Neural cell (in vitro differentiated cells): ENCODE measurements at regions not wholly inside any gene's neighbourhood (a gene's known extent, or its start where the extent isn't known, plus 50 kb on each side); places are given as distances from the start of the nearest gene placed in this dataset.

Source experiments
- H2AFZ ChIP-seq: fragments of 200-600, 300-800 bp; sonication (generic), shearing (Covaris generic); 2 replicates; pipeline ENCODE4 v1.6.0; 2014; ENCODE audit warnings: low read depth, mild to moderate bottlenecking, antibody characterized with exemption, low read length, moderate library complexity
- H3F3A ChIP-seq: fragments of 200-600 bp; shearing (Covaris generic); 2 replicates; pipeline ENCODE4 v1.6.1; 2016; ENCODE audit warnings: mild to moderate bottlenecking, moderate library complexity, mixed read lengths, antibody characterized with exemption, low read length; ENCODE audit not compliant: insufficient read depth, poor library complexity, severe bottlenecking
- H3K27ac ChIP-seq: fragments of 200-600, 300-800 bp; sonication (generic), shearing (Covaris generic); 2 replicates; pipeline ENCODE4 v1.5.1; 2014; ENCODE audit warnings: mild to moderate bottlenecking, low read length, moderate library complexity
- H3K27me3 ChIP-seq: fragments of 300-800, 200-600 bp; sonication (generic), shearing (Covaris generic); 2 replicates; pipeline ENCODE4 v1.6.0; 2014; ENCODE audit warnings: mild to moderate bottlenecking, low read depth, low read length, moderate library complexity; ENCODE audit not compliant: insufficient read depth
- H3K36me3 ChIP-seq: fragments of 300-800, 200-600 bp; sonication (generic), shearing (Covaris generic); 2 replicates; pipeline ENCODE4 v1.5.1; 2014; ENCODE audit warnings: mild to moderate bottlenecking, antibody characterized with exemption, low read length, moderate library complexity; ENCODE audit not compliant: insufficient read depth
- H3K4me2 ChIP-seq: fragments of 300-800, 200-600 bp; sonication (generic), shearing (Covaris generic); 2 replicates; pipeline ENCODE4 v1.6.0; 2014; ENCODE audit warnings: mild to moderate bottlenecking, low read length
- H3K4me3 ChIP-seq: fragments of 300-800, 200-600 bp; sonication (generic), shearing (Covaris generic); 2 replicates; pipeline ENCODE4 v1.5.1; 2014; ENCODE audit warnings: mild to moderate bottlenecking, low read length, moderate library complexity
- H3K79me2 ChIP-seq: fragments of 200-600 bp; shearing (Covaris generic); replicated peaks from 2 replicates; pipeline ENCODE4 v1.6.0; 2014; ENCODE audit warnings: mild to moderate bottlenecking, low read length, moderate library complexity; ENCODE audit not compliant: insufficient read depth
- H3K9ac ChIP-seq: fragments of 300-800, 200-600 bp; sonication (generic), shearing (Covaris generic); 2 replicates; pipeline ENCODE4 v1.6.1; 2016; ENCODE audit warnings: mild to moderate bottlenecking, low read length, mixed read lengths
- H3K9me2 ChIP-seq: fragments of 200-600 bp; shearing (Covaris generic); 2 replicates; pipeline ENCODE4 v1.6.1; 2016; ENCODE audit warnings: mild to moderate bottlenecking, low read length, mixed read lengths; ENCODE audit not compliant: insufficient read depth
- H3K9me3 ChIP-seq: fragments of 200-600, 300-800 bp; sonication (generic), shearing (Covaris generic); 2 replicates; pipeline ENCODE4 v1.6.1; 2016; ENCODE audit warnings: mild to moderate bottlenecking, mixed run types, low read length, moderate library complexity, mixed read lengths
- H4K20me1 ChIP-seq: fragments of 200-600 bp; shearing (Covaris generic); 2 replicates; pipeline ENCODE4 v1.6.1; 2016; ENCODE audit warnings: mild to moderate bottlenecking, mixed run types; ENCODE audit not compliant: insufficient read depth
- EP300 ChIP-seq: fragments of 450-650 bp; conservative IDR thresholded peaks from 2 replicates; pipeline ENCODE4 v1.6.1; 2014; ENCODE audit warnings: antibody characterized with exemption, mild to moderate bottlenecking, moderate library complexity; ENCODE audit not compliant: poor library complexity, severe bottlenecking
- EZH2 ChIP-seq: fragments of 200-600, 300-800 bp; shearing (Covaris generic), sonication (generic); IDR thresholded peaks from 2 replicates; pipeline ENCODE4 v1.6.1; 2014; ENCODE audit warnings: antibody characterized with exemption, low read length, borderline replicate concordance, mild to moderate bottlenecking; ENCODE audit not compliant: insufficient read depth, poor library complexity, severe bottlenecking
- MXI1 ChIP-seq: fragments of 450-650 bp; conservative IDR thresholded peaks from 2 replicates; pipeline ENCODE4 v1.6.1; 2014; ENCODE audit warnings: antibody characterized with exemption, mild to moderate bottlenecking; ENCODE audit not compliant: poor library complexity, severe bottlenecking
- POLR2AphosphoS5 ChIP-seq: IDR thresholded peaks from 2 replicates; pipeline ENCODE4 v1.6.1; 2012
- RAD21 ChIP-seq: fragments of 450-650 bp; conservative IDR thresholded peaks from 2 replicates; pipeline ENCODE4 v1.6.1; 2014; ENCODE audit warnings: antibody characterized with exemption, mild to moderate bottlenecking, moderate library complexity
- REST ChIP-seq: IDR thresholded peaks from 2 replicates; pipeline ENCODE4 v1.6.1; 2012; ENCODE audit warnings: borderline replicate concordance
- SMC3 ChIP-seq: fragments of 450-650 bp; conservative IDR thresholded peaks from 2 replicates; pipeline ENCODE4 v1.6.1; 2014; ENCODE audit warnings: antibody characterized with exemption, mild to moderate bottlenecking, moderate library complexity; ENCODE audit not compliant: poor library complexity
- TAF1 ChIP-seq: IDR thresholded peaks from 2 replicates; pipeline ENCODE4 v1.6.1; 2012; ENCODE audit warnings: low read depth
- TF ChIP-seq, protein P1 (sequence below): fragments of 450-650 bp; IDR thresholded peaks from 2 replicates; pipeline ENCODE4 v1.5.1; 2014; ENCODE audit warnings: antibody characterized with exemption, mild to moderate bottlenecking, moderate library complexity; ENCODE audit not compliant: poor library complexity, severe bottlenecking

DNA sequence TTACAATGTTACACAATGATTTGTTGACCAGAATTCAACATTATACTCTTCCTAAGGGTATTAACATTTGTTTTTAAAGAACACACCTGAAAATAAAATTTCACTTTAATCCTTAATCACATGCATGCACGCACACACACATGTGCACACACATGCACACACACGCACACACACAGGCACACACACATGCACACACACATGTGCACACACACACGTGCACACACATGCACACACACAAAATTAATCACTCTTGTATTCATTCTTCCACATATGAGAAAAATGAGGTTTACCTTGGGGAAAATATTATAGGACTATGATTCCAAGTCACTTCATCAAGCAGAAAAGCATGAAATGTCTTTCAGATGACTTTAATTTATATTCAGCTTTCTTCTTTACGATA is 331.8 kb upstream of the PLD5 start:
- Histone ChIP-seq H3K9me3 (no peaks in the 10 kb centered on the region), H4K20me1 (no peaks in the 10 kb centered on the region), H3K27ac (no peak overlapping the region), H3K9me2 (no peaks in the 10 kb centered on the region), H3K4me2 (no peak overlapping the region), H3K4me3 (no peak overlapping the region), H3K9ac (no peak overlapping the region), H3K79me2 (no peaks in the 10 kb centered on the region), H3F3A (no peaks in the 10 kb centered on the region), H3K36me3 (no peaks in the 10 kb centered on the region), H3K27me3 (no peaks in the 10 kb centered on the region), H2AFZ (no peak overlapping the region)
- TF ChIP-seq REST (no peak), SMC3 (no peak)

DNA sequence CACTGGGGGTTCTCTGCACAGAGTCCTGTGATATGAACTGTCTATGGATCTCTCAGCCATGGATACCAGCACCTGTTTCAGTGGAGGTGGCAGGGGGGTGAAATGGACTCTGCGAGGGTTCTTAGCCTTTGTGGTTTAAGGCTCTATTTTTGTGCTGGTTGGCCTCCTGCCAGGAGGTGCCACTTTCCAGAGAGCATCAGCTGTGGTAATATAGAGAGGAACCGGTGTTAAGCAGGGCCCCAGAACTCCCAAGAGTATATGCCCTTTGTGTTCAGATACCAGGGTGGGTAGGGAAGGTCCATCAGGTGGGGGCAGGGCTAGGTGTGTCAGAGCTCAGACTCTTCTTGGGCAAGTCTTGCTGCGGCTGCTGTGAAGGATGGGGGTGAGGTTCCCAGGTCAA is 330.0 kb upstream of the PLD5 start:
- H4K20me1 ChIP-seq: no peaks in the 10 kb centered on the region
- no peaks in the 10 kb centered on the region for H3F3A ChIP-seq
- H3K9ac ChIP-seq: no peak overlapping the region
- no peaks in the 10 kb centered on the region for H3K36me3 ChIP-seq
- no peak overlapping the region for H2AFZ ChIP-seq
- H3K4me3 ChIP-seq: no peak overlapping the region
- no peaks in the 10 kb centered on the region for H3K9me2 ChIP-seq
- TF ChIP-seq MXI1 (no peak), TAF1 (no peak), REST (no peak), EZH2 (no peak), POLR2AphosphoS5 (no peak), RAD21 (no peak), SMC3 (no peak), EP300 (no peak)
- TF ChIP-seq, protein P1, sequence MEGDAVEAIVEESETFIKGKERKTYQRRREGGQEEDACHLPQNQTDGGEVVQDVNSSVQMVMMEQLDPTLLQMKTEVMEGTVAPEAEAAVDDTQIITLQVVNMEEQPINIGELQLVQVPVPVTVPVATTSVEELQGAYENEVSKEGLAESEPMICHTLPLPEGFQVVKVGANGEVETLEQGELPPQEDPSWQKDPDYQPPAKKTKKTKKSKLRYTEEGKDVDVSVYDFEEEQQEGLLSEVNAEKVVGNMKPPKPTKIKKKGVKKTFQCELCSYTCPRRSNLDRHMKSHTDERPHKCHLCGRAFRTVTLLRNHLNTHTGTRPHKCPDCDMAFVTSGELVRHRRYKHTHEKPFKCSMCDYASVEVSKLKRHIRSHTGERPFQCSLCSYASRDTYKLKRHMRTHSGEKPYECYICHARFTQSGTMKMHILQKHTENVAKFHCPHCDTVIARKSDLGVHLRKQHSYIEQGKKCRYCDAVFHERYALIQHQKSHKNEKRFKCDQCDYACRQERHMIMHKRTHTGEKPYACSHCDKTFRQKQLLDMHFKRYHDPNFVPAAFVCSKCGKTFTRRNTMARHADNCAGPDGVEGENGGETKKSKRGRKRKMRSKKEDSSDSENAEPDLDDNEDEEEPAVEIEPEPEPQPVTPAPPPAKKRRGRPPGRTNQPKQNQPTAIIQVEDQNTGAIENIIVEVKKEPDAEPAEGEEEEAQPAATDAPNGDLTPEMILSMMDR: no peak
- no peaks in the 10 kb centered on the region for H3K79me2 ChIP-seq
- H3K4me2 ChIP-seq: no peak overlapping the region
- H3K9me3 ChIP-seq: no peaks in the 10 kb centered on the region
- no peak overlapping the region for H3K27ac ChIP-seq
- H3K27me3 ChIP-seq: no peaks in the 10 kb centered on the region
